AG08395 (cell line): ENCODE measurements at regions not wholly inside any gene's neighbourhood (a gene's known extent, or its start where the extent isn't known, plus 50 kb on each side); places are given as distances from the start of the nearest gene placed in this dataset.
"Not testable (repeated sequence)": the region's sequence is repeated elsewhere in the genome, so short reads cannot be mapped to it uniquely, and the experiment has no call there.

Experiments used
- DNase-seq: peaks from one replicate; pipeline ENCODE4 v3.0.0; 2012; ENCODE audit warnings: mixed read lengths, low spot score

DNA sequence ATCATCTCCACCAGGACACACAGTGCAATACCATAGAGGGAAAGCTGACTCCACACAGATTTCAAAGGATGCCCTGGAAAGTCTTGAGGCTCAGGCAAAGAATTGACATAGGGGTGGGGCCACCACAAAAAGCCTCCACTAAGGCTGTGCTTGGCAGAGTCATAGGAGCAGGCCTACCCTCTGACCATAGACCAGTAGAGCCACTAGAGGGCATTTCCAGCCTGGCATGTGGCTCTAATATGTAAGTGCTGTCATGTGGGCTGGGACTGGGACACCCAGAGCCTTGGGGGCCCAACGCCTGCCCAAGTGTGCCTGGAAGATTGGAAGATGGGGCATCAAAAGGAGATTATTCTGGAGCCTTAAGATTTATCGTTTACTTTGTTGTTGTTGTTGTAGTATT lies 726.0 kb downstream of the DNAH5 start:
- peak; percentile 5 for DNase-seq

DNA sequence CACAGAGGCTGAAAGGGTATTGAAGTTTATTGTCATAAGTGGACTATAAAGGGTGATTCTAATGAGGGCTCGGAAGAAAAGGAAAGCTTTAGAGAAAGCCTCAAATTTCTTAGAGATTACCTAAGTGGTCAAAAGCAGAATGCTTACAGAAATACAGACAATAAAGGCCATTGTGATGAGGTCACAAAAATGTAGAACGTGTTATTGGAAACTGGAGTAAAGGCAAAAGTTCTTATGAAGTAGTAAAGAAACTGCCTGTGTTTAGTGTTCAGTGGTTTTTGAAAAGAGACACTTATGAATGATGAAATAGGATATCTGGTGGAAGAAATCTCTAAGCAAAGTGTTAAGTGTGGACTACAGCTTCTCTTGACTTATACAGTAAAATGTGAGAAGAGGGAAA lies 726.9 kb downstream of the DNAH5 start:
- no peak for DNase-seq

DNA sequence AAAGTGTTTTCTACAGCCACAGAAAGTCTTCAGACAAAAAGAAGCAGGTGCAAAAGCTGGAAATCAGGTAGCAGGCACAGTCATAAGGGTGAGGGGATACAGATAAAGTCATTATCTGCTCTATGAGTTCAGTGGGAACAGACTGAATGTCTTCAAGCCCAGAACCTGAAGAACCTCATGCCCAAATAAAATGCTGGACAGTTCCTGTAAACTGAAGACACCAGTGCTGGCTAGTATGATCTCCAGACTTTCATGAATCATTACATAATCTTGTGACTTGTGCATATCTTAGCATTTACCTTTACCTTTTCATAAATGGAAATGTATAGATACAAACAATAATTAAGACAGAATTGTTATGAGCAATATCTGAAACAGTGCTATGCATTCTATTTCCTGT lies 728.7 kb downstream of the DNAH5 start:
- DNase-seq, result no peak

DNA sequence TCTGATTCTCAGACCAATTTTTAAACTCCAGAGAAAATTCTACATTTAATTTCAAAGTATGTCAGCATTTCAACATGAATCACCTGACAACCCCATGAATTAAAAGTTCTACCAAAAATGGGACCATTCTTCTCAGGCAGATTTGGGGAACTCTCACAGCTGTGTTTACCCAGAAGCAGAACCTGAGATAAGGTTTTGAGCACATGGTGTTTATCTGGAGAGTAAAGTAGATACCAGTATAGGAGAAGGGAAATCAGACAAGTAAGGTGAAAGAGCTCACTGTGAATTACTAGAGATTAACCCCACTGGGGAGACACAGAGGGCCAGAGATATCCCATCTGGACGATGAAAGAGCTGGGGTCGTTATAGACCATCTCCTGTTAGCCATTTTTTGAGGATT lies 729.1 kb downstream of the DNAH5 start:
- no peak for DNase-seq

DNA sequence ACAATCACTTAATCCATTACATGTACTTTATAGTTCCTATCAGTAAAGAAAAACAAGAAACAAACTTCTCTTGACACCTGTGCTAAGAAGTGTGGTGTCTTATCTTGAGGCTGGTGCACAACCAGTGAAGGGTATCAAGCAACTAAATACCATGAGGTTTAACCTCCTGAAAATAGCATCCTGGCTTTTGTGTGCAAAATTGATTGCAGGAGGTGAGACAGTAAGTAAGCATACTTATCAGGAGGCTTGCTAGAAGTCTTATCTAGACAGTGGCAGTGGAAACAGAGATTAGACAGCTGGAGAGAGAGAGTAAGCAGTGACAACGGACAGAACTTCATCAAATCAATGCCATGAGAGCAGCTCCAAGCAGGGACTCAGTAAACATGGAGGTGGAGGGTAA lies 730.3 kb downstream of the DNAH5 start:
- DNase-seq, result no peak

DNA sequence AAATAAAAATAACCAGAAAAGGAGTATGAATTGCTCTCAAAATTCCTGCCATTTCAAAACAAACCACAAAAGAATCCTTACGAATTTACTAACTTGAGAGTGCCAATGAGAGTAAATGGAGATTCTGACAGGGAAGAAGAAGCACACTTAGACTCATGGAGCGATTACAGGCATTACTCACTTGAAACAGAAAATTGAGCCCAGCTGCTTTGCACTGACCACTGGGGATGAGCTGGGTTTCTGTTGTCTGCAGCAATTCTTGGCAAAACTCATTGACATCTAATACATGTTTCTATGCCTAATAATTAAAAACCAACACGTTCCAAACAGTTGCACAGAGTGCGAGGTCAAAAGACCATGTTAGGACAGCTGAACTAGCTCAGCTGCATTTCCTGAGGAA lies 731.6 kb downstream of the DNAH5 start:
- peak; percentile 13 for DNase-seq

DNA sequence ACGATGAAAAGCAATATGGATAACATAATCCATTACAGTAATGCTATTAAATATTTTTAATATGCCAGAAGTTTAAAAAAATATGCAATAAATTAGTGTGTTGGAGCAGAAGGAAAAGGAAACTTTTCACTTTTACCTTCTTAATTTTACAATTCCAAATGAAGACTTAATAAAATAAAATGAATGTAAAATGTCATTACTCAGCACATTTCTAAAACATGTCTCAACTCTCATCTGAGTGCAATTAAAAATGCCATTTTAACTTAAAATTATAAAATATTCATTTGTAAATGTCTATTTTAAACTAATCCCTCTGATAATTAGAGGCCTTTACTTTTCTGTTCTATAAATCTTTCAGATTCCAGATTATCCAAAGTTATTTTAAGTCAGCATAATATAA lies 733.4 kb downstream of the DNAH5 start:
- DNase-seq, result no peak

DNA sequence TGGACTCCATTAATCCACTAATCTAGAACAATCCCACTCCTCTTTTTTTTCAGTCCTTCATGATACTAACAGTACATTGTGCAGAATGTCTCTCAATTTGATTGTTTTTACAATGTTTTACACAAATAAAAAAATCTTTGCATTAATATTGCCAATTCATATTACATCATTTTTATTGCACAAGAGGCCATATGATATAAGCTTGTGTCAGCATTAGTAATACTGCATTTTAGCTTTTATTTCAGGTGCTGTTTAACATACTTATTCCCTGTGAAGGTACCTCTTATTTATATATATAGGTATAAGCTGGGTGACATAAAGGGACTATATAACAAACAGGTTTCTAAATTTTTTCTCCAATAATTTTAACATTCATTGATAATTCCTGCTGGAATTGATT lies 737.4 kb downstream of the DNAH5 start:
- no peak for DNase-seq

DNA sequence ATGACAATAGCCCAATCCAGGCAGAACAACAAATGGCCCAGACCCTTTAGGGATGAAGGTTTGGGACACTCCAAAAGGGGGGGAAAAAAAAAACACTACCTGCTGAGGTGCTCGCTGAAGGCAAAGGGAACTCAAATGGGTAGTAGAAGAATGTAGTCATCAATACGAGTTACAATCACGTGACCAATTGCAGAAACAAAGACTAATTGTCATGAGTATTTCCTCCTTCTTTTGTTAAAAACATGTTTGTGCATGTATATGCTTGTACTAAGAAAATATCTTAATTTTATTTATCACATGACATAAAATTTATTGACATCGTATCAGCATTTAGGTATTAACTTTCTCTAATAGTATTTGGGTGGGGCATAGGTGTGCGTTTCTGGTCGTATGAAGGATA lies 743.5 kb downstream of the DNAH5 start:
- no peak for DNase-seq

DNA sequence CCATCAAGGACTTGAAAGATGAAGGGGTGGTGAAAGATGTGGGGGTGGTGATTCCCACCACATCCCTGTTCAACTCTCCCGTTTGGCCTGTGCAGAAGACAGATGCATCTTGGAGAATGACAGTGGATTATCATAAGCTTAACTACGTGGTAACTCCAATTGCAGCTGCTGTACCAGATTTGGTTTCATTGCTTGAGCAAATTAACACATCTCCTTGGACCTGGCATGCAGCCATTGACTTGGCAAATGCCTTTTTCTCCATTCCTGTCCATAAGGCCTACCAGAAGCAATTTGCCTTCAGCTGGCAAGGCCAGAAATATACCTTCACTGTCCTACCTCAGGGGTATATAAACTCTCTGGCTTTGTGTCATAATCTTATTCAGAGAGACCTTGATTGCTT lies 746.3 kb downstream of the DNAH5 start:
- not testable (repeated sequence) for DNase-seq

DNA sequence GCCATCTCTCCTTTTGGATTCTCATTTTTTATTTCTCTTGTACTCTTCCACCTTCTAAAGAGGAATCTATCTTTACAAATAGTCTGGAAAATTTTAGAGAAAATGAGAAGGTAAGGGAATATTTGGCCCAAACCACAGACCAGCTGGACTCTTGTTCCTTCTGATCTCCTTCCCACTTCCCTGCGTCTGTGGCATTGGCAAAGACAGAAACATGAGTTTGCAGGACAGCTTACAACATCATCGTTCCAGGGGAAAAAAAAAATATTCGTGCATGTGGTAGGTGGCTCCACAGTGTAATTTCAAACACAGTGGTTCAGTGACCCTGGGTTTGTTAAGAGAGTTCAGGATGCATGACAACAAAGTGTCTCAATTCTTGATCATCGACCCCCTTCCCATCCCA lies 755.0 kb downstream of the DNAH5 start:
- DNase-seq, result no peak

DNA sequence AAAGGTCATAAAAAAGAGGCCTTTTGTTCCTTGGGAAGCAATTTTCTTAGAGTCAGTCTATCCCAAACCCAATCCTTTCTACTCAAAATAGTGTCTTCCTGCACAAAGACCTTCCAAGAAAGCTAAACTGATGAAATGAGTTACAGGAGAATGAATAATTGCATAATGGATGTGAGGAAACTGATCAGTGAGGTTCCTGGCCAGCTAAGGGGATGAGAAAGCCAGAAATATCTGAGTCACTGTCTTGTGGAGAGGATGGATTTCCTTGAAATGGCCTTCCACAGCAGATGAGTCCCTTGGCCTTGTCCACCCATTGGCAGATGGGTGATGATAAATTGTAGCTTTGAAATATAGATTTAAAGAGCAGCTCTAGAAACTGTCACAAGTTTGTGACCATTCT lies 756.1 kb downstream of the DNAH5 start:
- peak; percentile 5 for DNase-seq

DNA sequence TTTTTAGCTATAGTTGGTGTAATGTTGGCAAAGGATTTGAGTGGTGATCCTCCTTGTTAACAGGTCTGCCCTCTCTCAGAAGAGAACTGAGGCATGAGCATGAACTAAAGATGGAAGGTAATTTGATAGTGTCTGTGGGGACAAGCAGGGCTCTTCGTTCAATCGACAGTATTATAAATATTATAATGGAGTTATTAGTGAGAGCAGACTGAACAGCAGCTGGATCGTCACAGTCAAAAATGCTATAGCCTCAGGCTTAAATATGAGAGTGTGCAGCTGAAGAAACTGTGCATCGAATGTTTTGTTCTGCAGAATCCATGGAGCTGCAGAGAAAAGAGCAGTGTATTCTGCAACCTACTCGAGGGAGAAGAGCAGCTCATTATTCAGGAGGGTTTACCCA lies 757.3 kb downstream of the DNAH5 start:
- no peak for DNase-seq

DNA sequence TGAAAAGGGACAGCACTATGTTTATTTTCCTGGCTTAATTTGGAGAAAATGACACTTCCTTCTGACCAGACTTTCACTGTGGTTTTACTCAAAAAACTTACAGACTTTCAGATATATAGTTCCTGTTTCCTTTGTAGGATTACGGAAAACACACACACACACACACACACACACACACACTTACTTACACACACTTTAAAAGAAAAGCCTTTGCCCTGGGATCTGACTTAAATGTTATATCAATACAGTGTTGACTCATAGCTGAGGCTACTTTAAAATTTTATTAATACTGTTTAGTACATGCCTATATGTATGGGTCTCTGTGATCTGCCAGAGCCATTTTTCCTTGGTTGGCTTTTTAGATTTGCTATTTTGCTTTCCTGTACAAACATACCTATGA lies 758.3 kb downstream of the DNAH5 start:
- no peak for DNase-seq

DNA sequence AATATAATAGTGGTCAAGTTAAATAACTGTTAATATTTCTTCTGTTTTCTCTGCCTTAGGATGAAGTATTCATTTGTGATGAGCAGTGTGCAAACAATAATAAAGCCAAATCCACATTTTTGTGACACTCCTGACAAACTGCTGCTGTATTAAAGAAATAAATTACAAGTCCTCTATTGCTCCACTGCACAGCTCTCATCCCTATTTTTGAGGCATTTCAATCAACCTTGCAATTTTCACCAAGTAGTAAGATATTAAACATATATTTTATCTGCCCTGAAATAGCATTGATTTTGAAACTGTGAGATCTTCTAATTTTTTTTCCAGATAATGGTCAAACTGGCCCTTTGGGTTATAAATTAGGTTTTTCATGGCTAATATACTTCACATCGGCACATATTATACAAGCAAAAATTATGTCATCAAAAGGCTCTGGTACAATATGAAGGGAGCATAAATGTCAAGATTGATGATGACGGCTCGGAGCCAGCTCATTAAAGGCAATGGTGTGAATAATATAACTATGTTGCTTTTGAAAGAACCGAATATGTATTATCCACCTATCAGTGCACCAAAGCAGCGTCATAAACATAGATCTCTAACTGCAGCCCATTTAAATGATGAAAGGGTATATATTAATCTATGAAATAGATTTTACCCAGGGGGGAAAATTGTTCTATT lies 764.9 kb downstream of the DNAH5 start:
- no peak for DNase-seq

DNA sequence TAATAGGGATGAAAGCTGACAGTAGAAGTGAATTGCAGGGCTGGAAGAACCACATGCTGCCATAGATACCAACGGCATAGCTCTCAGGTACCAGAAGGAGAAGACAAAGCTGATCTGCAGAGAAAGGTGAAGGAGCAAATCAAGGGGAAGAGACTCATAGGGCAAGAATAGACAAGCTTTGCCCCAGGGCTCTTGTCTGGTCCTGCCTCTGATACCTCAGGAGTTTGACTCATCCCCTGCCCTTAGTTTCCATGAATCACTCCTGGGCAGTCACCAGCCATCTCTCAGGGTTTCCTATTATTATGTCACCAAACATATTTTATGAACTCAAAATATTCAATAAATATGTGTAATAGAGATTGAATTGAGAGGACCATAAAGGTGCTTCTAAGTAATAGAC lies 800.9 kb downstream of the DNAH5 start:
- no peak for DNase-seq

DNA sequence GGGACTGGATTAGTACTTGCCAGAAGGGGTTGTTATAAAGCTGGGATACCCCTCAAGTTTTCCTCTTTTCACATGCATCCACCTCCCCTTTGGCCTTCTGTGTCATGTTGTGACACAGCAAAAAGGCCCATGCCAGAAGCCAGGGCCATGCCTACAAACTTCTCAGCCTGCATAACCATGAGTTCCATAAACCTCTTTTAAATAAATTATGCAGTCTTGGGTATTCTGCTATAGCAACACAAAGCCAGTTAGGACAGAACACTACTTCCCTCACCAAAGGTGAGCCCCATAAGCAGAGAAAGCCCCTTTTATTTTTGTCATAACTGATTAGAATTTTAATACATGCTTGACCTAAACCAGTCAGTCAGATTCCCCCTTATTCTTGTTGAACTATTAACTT lies 801.3 kb downstream of the DNAH5 start:
- DNase-seq, result no peak

DNA sequence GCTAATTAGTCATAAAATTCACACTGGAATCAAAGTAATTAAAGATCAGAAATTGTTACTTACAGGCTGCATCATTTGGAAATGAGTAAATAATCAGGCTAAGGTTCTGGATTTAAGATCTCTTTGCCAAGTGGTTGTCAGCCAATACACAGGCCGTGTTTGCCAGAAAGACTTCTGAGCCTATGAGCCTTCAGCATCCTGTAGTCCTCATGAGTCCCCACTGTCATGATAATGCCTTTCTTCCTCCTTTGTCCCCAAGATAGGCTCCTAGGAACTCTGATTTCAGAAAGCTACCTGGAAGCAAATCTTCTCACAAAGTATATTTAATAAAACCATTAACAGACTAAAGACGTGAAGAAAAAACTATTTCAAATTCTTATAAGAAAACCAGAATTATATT lies 810.5 kb downstream of the DNAH5 start:
- DNase-seq, result no peak

DNA sequence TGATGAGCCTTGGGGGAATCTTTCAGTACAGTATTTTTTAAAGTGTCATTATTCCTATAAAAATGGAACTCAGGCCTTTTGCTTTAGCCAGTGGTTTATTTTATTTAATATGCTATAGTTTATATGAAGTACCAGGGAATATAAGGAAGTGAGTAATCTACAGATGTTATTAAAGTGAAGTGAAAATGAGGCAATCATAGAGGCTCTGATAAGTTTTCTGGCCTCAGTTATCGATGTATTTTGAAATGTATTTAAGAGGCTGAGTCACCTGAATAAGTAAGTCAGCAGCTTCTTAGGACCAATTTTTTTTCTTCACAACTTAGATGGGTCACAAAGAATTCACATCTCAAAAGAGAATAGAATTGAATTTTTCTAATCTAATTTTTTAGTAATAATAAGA lies 829.0 kb downstream of the DNAH5 start:
- DNase-seq, result no peak

DNA sequence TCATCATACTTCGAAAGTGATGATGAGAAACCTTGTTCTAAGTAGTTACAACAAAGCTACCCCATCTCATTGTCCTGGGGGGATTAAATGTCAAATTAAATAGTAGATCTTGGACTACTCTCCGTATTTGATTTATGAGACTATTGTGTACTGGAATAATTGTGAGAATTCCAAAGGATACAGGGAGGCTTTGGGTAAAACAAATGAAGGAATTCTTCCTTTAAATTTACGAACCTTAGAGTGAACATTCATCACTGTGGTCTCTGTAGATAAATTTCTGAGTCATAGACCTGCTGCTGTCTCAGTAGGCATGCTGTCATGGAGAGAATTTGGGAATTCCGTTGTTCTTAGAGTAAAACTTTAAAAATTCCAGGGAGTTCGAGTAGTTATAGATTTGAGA lies 836.2 kb downstream of the DNAH5 start:
- DNase-seq, result no peak

DNA sequence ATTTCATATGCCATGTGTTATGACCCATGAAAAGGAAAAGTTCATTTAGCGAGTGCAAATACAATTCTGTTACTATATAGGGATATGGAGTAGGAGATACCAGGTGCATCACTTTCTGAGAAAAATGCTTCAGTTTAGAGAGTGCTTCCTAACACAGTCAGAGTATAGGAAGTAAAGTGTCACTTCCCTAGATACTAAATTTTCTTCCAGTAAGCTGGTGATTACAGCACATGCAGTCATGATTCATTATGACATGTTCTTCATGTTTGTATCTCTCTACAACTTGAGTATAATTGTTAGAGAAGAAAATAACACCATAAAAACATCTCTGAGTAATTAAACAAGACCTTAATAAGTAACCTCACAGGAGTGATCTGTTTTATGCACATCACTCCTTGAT lies 837.0 kb downstream of the DNAH5 start:
- DNase-seq, result no peak

DNA sequence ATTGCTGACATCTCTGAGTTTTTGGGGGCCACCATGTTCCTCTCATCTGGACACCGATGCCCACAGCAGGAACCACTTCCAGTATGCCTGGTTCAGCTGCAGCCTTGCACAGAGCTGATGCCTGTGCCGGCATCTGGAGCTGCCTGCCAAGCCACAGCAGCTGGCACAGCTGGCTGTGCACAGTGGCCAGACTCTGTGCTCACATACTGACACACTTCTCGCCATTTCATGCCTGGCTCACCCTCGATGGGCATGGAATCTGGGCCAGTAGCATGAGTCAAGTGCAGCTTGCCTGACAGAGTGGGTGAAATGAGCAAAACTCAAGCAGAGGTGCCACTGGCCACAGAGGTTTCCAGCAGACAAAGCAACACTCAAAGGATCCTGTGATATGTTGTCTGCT lies 863.4 kb downstream of the DNAH5 start:
- no peak for DNase-seq

DNA sequence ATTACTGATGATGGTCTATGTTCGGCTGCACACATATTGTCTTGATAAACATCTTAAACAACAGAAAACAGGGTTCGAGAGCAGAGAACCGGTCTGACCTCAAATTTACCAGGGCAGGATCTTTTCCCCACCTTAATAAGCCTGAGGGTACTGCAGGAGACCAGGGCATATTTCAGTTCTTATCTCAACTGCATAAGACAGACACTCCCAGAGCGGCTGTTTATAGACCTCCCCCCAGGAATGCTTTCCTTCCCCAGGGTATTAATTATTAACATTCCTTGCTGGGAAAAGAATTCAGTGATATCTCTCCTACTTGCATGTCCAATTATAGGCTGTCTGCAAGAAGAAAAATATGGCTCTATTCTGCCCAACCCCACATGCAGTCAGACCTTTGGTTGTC lies 871.6 kb downstream of the DNAH5 start:
- DNase-seq, result not testable (repeated sequence)

DNA sequence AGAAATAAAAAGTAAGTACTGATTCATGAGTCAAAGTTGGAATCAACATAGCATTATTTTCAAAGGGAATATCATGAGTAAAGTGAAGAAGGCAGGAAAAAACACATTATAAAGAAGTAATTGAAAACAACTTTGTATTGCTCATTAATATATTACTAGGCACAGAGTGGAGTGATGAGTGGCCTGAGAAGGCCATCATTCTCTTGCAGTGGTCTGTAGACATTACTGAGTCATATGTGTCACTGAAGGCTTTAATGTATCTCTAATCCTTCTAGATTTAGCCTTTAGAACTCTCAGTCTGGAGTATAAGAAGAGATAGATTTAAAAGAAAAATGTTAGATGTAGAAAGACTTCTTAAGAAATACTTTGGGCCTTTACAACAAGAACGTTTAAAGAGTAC lies 881.4 kb downstream of the DNAH5 start:
- no peak for DNase-seq
